ENCODE measurements at regions not wholly inside any gene's neighbourhood (a gene's known extent, or its start where the extent isn't known, plus 50 kb on each side); places are given as distances from the start of the nearest gene placed in this dataset.
"Not testable (repeated sequence)": the region's sequence is repeated elsewhere in the genome, so short reads cannot be mapped to it uniquely, and the experiment has no call there.

DNA sequence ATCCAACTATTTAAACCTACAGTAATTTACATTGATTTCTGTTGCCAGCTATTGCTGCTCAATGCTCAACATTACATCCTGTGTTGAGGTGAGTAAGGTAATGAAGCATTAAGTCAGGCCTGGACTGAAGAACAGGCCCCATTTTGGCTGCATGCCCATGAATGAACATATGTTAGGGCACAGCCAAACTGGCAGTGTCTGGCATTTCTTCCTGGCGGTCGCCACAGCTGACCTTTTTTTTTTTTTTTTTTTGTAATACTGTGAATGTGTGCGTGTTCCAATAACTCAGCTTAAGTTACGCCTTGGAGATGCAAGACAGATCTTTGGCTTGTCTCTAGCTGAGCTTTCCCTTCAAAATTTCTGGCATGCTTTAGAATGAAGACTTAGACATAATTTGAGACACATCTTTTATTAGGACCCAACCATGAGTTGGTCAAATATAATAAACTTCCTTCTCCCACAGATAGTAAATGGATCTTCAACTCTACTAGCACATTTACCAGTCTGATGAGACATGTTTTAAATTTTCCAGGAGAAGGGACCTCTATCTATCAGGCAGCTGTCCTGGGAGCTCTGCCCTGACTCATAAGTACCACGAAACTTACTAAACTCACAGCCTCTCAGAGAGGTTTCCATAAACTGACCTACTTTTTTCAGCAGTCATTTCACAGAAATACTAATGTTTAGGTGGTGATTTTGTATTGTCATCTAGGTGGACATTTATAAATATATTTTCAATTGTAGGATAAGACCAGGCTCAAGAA, 341.1 kb upstream of the RUNX1 start:
- no peak for DNase-seq (ENCODE audit: low read depth, low spot score)
- no peaks in the 10 kb centered on the region for H3K36me3 ChIP-seq (ENCODE audit: control insufficient read depth, insufficient read depth, low read length)

DNA sequence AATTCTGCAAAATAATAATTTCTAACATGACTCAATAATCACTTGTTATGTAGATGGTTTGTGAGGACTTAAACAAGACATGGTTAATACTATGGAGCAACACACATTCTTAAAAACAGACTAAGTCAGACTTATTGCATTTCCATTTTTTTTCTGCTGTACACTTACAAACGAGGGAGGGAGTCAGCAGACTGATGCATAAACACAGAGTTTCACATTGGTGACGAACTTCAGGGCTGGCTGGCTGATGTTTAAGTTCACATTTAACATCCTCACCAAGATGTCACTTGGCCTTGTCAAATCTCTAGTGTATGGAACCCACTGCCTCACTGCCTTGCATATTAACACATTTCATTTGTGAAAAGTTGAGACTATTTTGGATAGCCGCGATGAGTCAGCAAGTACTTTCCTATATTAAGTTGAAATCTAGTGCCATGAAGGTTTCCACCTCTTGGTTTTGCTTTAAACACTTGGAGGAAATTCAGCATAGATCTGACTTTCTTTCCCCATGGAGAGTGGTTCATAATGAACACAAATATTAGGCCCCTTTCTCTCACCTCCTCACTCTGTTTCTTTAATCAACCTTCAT, 337.5 kb upstream of the RUNX1 start:
- H3K36me3 ChIP-seq (ENCODE audit: control insufficient read depth, insufficient read depth, low read length): no peaks in the 10 kb centered on the region
- no peaks in the 10 kb centered on the region for H3K9me3 ChIP-seq (ENCODE audit: control insufficient read depth, insufficient read depth, low read length)
- DNase-seq (ENCODE audit: low read depth, low spot score): no peak
- no CpG with 5 or more reads among the region's 4 CpGs for WGBS (ENCODE audit: insufficient coverage, insufficient read length)
- no peak overlapping the region for H3K27ac ChIP-seq (ENCODE audit: low read length)
- H3K27me3 ChIP-seq (ENCODE audit: control insufficient read depth, insufficient read depth, low read length): no peaks in the 10 kb centered on the region
- H3K4me1 ChIP-seq (ENCODE audit: control insufficient read depth, insufficient read depth, low read length): no peaks in the 10 kb centered on the region
- no peak overlapping the region for H3K4me3 ChIP-seq (ENCODE audit: low read length)

More for the DNA sequence above, 341.1 kb upstream of the RUNX1 start:
- no peaks in the 10 kb centered on the region for H3K9me3 ChIP-seq (ENCODE audit: control insufficient read depth, insufficient read depth, low read length)
- no peak overlapping the region for H3K4me3 ChIP-seq (ENCODE audit: low read length)
- no peak overlapping the region for H3K27ac ChIP-seq (ENCODE audit: low read length)
- no peaks in the 10 kb centered on the region for H3K4me1 ChIP-seq (ENCODE audit: control insufficient read depth, insufficient read depth, low read length)
- no peaks in the 10 kb centered on the region for H3K27me3 ChIP-seq (ENCODE audit: control insufficient read depth, insufficient read depth, low read length)
- WGBS (ENCODE audit: insufficient coverage, insufficient read length): no CpG with 5 or more reads among the region's 5 CpGs

DNA sequence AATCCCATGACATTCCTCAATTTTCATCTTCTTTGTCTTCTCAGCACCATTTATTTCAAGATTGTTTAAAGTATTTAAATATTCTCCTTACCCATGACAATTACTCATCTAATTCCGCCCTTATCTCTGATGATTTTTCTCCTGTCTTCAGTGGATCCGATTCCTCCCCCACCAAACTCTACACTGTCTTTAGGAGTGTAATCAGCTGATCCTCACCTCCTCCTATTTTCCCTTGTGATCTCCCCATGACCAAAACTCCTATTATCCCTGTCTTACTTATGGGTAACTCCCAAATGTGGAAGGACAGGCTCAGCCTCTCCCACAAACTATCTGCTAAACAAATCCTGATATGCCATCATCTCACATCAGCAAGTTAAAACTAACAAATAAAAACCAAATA, 335.3 kb upstream of the RUNX1 start:
- Histone ChIP-seq H3K9me3 (ENCODE audit: control insufficient read depth, insufficient read depth, low read length) (no peaks in the 10 kb centered on the region), H3K36me3 (ENCODE audit: control insufficient read depth, insufficient read depth, low read length) (no peaks in the 10 kb centered on the region), H3K4me3 (ENCODE audit: low read length) (no peak overlapping the region), H3K27me3 (ENCODE audit: control insufficient read depth, insufficient read depth, low read length) (no peaks in the 10 kb centered on the region), H3K4me1 (ENCODE audit: control insufficient read depth, insufficient read depth, low read length) (no peaks in the 10 kb centered on the region), H3K27ac (ENCODE audit: low read length) (no peak overlapping the region)
- no CpG with 5 or more reads among the region's 2 CpGs for WGBS (ENCODE audit: insufficient coverage, insufficient read length)
- no peak for DNase-seq (ENCODE audit: low read depth, low spot score)

DNA sequence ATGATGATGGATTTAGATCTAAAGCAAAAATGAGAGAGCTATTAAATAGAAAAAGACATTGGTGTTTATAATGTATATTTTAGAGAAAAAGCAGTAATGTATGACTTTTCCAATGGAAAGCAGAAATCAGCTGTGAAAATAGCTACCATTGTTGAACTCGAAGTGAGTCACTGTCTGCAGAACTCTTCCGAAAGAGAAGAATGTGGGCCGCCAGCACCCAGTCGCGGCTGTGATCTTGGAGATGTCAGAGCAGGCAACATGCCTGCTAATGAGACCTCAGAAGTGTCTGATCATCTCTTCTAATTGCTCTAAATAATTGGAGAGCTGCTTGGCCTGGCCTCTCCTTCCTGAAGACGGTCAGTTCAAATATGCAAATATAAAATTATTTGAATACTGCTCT, 333.6 kb upstream of the RUNX1 start:
- WGBS (ENCODE audit: insufficient coverage, insufficient read length): no CpG with 5 or more reads among the region's 6 CpGs
- Histone ChIP-seq H3K4me1 (ENCODE audit: control insufficient read depth, insufficient read depth, low read length) (no peaks in the 10 kb centered on the region), H3K27me3 (ENCODE audit: control insufficient read depth, insufficient read depth, low read length) (no peaks in the 10 kb centered on the region), H3K9me3 (ENCODE audit: control insufficient read depth, insufficient read depth, low read length) (no peaks in the 10 kb centered on the region), H3K27ac (ENCODE audit: low read length) (no peak overlapping the region), H3K36me3 (ENCODE audit: control insufficient read depth, insufficient read depth, low read length) (no peaks in the 10 kb centered on the region), H3K4me3 (ENCODE audit: low read length) (no peak overlapping the region)
- no peak for DNase-seq (ENCODE audit: low read depth, low spot score)

DNA sequence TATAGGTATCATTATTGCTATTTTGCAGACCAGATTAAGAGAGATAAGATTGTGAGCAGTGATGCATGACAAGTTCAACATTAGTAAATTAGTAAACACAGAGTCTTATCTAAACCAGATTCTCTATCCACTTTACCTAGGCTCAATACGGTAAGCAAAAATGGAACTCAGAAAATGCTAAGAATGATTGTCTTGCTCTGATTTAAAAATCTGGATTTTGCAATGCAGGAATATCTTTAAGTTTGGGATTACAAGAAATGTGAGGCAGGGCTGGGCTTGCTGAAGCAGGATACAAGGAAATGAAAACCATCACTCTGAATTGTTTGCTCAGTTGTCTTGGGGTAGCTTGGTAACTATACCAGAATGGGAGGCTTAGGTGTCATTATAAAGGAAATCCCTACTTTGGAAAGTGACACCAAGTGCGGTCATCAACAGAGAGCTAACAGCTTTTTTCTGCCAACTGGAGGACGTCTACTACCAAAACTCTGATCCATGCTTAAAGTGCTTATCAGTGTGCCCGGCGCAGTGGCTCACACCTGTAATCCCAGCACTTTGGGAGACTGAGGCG, 332.7 kb upstream of the RUNX1 start:
- Histone ChIP-seq H3K27me3 (ENCODE audit: control insufficient read depth, insufficient read depth, low read length) (no peaks in the 10 kb centered on the region), H3K4me3 (ENCODE audit: low read length) (no peak overlapping the region), H3K27ac (ENCODE audit: low read length) (no peak overlapping the region), H3K9me3 (ENCODE audit: control insufficient read depth, insufficient read depth, low read length) (no peaks in the 10 kb centered on the region), H3K36me3 (ENCODE audit: control insufficient read depth, insufficient read depth, low read length) (no peaks in the 10 kb centered on the region), H3K4me1 (ENCODE audit: control insufficient read depth, insufficient read depth, low read length) (no peaks in the 10 kb centered on the region)
- WGBS (ENCODE audit: insufficient coverage, insufficient read length): no CpG with 5 or more reads among the region's 6 CpGs
- no peak for DNase-seq (ENCODE audit: low read depth, low spot score)

DNA sequence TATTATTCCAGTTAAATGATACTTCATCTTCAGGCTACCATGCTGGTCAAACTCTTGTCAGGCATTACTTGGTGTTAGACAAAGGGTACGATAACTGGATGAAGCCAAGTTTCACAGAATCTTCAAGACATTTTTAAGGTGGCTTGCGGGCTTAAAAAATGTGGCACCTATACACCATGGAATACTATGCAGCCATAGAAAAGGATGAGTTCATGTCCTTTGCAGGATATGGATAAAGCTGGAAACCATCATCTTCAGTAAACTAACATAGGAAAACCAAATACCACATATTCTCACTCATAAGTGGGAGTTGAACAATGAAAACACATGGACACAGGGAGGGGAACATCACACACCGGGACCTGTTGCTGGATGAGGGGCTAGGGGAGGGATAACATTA, 331.2 kb upstream of the RUNX1 start:
- not testable (repeated sequence) for H3K27ac ChIP-seq (ENCODE audit: low read length); H3K27me3 ChIP-seq (ENCODE audit: control insufficient read depth, insufficient read depth, low read length)
- no CpG with 5 or more reads among the region's 3 CpGs for WGBS (ENCODE audit: insufficient coverage, insufficient read length)

DNA sequence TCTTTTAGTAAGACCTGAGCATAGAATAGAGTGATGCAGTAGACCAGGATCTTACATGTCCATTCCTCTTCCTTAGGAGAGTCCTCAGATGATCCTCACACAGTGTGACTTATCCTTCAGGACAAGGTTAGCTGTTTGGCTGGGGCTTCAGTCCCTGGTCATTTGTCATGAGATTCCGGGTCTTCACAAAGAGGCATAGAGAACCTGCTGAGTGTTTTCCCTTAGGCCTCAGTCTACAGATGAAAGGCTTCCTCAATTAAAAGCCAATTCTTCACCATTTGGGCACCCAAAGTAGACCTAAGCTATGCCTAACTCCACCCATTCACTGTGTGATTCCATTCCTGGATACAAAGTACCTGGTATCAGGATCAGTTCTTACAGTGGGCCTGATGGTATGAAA, 329.8 kb upstream of the RUNX1 start:
- no peaks in the 10 kb centered on the region for H3K4me1 ChIP-seq (ENCODE audit: control insufficient read depth, insufficient read depth, low read length)
- no CpG with 5 or more reads among the region's 1 CpG for WGBS (ENCODE audit: insufficient coverage, insufficient read length)
- H3K27me3 ChIP-seq (ENCODE audit: control insufficient read depth, insufficient read depth, low read length): no peaks in the 10 kb centered on the region
- no peak for DNase-seq (ENCODE audit: low read depth, low spot score)
- H3K36me3 ChIP-seq (ENCODE audit: control insufficient read depth, insufficient read depth, low read length): no peaks in the 10 kb centered on the region
- H3K27ac ChIP-seq (ENCODE audit: low read length): no peak overlapping the region
- H3K9me3 ChIP-seq (ENCODE audit: control insufficient read depth, insufficient read depth, low read length): no peaks in the 10 kb centered on the region
- no peak overlapping the region for H3K4me3 ChIP-seq (ENCODE audit: low read length)

More for the DNA sequence above, 331.2 kb upstream of the RUNX1 start:
- H3K4me3 ChIP-seq (ENCODE audit: low read length); H3K9me3 ChIP-seq (ENCODE audit: control insufficient read depth, insufficient read depth, low read length); H3K36me3 ChIP-seq (ENCODE audit: control insufficient read depth, insufficient read depth, low read length); H3K4me1 ChIP-seq (ENCODE audit: control insufficient read depth, insufficient read depth, low read length); DNase-seq (ENCODE audit: low read depth, low spot score): not testable (repeated sequence)

DNA sequence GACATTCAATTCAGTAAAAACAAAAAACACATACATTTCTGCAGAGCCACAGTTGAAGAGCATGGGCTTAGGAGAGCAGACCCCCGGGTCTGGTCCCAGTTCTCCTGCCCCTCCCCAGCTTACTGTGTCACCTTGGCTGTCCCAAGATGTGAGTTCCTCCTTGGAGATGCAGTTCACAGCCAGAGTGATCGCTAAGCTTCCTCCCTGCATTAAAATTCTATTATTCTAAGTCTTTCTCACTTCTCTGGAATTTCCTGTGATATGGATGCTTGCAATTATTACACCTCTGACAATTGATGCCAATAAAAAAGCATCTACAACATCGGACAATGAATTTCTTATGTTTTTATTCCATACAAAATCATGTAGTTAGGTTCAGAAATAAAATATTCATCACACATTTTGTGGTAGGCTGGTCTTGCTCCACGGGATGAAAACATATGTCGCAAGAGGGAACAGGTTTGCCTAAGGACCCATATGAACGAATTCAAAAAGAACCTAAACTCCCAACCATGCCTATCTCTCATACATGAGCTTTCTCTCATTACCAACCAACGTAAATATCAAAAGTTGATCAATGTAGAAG, 328.5 kb upstream of the RUNX1 start:
- no peak for DNase-seq (ENCODE audit: low read depth, low spot score)
- WGBS (ENCODE audit: insufficient coverage, insufficient read length): 100% methylated on average over 1 of the region's 7 CpGs
- Histone ChIP-seq H3K27ac (ENCODE audit: low read length) (no peak overlapping the region), H3K27me3 (ENCODE audit: control insufficient read depth, insufficient read depth, low read length) (no peaks in the 10 kb centered on the region), H3K36me3 (ENCODE audit: control insufficient read depth, insufficient read depth, low read length) (no peaks in the 10 kb centered on the region), H3K4me3 (ENCODE audit: low read length) (no peak overlapping the region), H3K4me1 (ENCODE audit: control insufficient read depth, insufficient read depth, low read length) (no peaks in the 10 kb centered on the region), H3K9me3 (ENCODE audit: control insufficient read depth, insufficient read depth, low read length) (no peaks in the 10 kb centered on the region)

DNA sequence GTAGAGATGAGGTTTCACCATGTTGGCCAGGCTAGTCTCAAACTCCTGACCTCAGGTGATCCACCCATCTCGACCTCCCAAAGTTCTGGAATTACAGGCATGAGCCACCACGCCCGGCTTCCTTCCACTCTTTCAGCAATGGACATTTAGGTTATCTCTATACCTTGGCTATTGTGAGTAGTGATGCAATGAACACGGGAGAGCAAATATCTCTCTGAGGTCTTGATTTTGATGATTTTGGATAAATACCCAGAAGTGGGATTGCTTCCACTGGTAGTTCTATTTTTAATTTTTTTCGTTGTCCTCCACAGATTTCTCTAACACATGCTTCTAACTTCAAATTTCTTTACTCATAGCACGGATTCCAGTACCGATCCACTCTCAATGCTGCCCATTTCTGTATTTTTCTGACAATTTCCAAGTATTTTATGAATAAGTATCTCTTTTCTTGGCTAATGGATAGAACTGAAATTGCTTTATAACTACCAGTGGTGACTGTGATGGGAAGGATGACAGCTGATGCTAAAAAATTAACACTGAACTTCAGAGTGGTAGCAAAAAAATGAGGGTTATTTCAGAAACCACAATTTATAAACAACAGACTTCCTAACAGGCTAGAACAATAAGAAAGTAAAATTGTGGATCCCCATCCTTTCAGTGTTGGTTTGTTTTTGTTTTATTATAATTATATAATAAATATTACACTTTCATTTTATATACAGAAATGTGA, 327.5 kb upstream of the RUNX1 start:
- Histone ChIP-seq H3K4me1 (ENCODE audit: control insufficient read depth, insufficient read depth, low read length) (no peaks in the 10 kb centered on the region), H3K27ac (ENCODE audit: low read length) (no peak overlapping the region), H3K4me3 (ENCODE audit: low read length) (no peak overlapping the region), H3K9me3 (ENCODE audit: control insufficient read depth, insufficient read depth, low read length) (no peaks in the 10 kb centered on the region), H3K36me3 (ENCODE audit: control insufficient read depth, insufficient read depth, low read length) (no peaks in the 10 kb centered on the region), H3K27me3 (ENCODE audit: control insufficient read depth, insufficient read depth, low read length) (no peaks in the 10 kb centered on the region)
- no CpG with 5 or more reads among the region's 7 CpGs for WGBS (ENCODE audit: insufficient coverage, insufficient read length)
- DNase-seq (ENCODE audit: low read depth, low spot score): no peak

DNA sequence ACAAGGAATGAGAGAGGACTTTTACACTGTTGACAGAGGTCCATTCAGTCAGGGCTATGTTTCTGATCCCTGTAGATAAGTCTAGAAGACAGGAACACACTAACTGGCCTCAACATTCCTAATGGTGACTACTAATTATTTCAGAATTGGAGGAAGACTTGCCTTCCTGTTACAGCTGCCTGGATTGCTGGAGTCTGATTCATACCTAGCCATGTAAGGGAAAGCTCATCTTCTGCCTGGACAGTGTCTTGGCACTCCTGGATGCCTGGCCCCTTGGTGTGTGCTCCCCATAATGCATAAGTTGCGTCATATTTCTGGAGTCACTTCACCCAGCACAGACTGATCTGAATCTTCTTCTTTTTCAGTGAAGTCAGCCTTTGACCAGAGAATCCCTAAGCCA, 326.0 kb upstream of the RUNX1 start:
- no peaks in the 10 kb centered on the region for H3K36me3 ChIP-seq (ENCODE audit: control insufficient read depth, insufficient read depth, low read length)
- H3K27ac ChIP-seq (ENCODE audit: low read length): no peak overlapping the region
- no peaks in the 10 kb centered on the region for H3K9me3 ChIP-seq (ENCODE audit: control insufficient read depth, insufficient read depth, low read length)
- no CpG with 5 or more reads among the region's 1 CpG for WGBS (ENCODE audit: insufficient coverage, insufficient read length)
- H3K4me1 ChIP-seq (ENCODE audit: control insufficient read depth, insufficient read depth, low read length): no peaks in the 10 kb centered on the region
- no peak for DNase-seq (ENCODE audit: low read depth, low spot score)
- no peak overlapping the region for H3K4me3 ChIP-seq (ENCODE audit: low read length)
- H3K27me3 ChIP-seq (ENCODE audit: control insufficient read depth, insufficient read depth, low read length): no peaks in the 10 kb centered on the region

All from iPS DF 6.9 (cell line).